HG03280 (cell line): ENCODE measurements at regions not wholly inside any gene's neighbourhood (a gene's known extent, or its start where the extent isn't known, plus 50 kb on each side); places are given as distances from the start of the nearest gene placed in this dataset.

Source experiments
- ATAC-seq: cut with Tn5 transposase; IDR thresholded peaks from one replicate; pipeline ENCODE4 v1.9.1; 2021; ENCODE audit warnings: mild to moderate bottlenecking, moderate library complexity; ENCODE audit not compliant: unreplicated experiment

DNA sequence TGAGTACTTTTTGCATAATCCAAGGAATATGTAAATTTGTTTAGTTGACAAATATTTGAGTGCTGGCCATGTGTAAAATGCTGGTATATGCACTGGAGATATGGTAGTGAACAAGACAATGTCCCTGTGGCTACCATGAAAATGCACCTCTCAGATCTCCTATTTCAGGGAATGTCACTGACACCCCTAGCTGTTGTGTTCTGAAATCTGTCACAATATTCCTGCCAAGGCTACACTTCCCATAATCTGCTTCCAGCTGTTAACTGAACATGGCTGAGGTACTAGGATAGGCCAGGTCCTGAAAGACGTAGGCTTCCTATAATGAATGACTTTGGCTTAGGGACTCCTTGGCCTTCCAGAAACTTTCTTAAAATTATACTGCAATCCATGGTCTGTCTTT, 197.8 kb downstream of the ZNF648 start:
- ATAC-seq = no peak

- ATAC-seq = no peak
These were observed 198.5 kb downstream of the ZNF648 start for GRCh38 chr1:181863006-181863405.

GRCh38 chr1:181858135-181858534, 203.4 kb downstream of the ZNF648 start:
- no peak for ATAC-seq
